NT2/D1 (cell line): ENCODE measurements at regions not wholly inside any gene's neighbourhood (a gene's known extent, or its start where the extent isn't known, plus 50 kb on each side); places are given as distances from the start of the nearest gene placed in this dataset.

Source experiments
- YY1 ChIP-seq: IDR thresholded peaks from 2 replicates; pipeline ENCODE4 v1.6.1; 2011; ENCODE audit not compliant: insufficient read length, insufficient read depth
- ZNF274 ChIP-seq: IDR thresholded peaks from 2 replicates; pipeline ENCODE4 v1.6.1; 2011; ENCODE audit warnings: mild to moderate bottlenecking, low read depth, low read length

DNA sequence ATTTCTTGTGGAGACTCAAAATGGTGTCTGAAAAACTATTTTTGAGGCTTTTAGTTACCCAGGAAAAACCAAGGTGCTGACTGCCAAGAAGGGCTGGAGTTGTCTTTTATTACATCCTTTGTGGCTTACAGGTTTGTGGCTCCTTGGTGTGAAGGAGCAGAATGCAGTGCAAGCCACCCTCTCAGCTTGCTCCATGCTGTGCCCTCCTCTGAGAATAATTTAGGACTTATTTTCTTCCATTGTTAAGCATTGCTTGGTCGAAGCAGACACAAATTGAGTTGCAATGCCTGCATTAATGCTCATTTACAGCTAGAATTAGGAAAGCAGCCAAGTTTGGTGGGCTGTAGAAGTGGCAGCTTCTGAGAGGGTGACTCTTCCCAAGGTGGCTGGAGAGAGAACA lies 272.2 kb downstream of the KIF4B start:
- TF ChIP-seq YY1, result no peak
- no peak for TF ChIP-seq ZNF274
